ENCODE measurements at regions not wholly inside any gene's neighbourhood (a gene's known extent, or its start where the extent isn't known, plus 50 kb on each side); places are given as distances from the start of the nearest gene placed in this dataset.
"Not testable (repeated sequence)": the region's sequence is repeated elsewhere in the genome, so short reads cannot be mapped to it uniquely, and the experiment has no call there.

DNA sequence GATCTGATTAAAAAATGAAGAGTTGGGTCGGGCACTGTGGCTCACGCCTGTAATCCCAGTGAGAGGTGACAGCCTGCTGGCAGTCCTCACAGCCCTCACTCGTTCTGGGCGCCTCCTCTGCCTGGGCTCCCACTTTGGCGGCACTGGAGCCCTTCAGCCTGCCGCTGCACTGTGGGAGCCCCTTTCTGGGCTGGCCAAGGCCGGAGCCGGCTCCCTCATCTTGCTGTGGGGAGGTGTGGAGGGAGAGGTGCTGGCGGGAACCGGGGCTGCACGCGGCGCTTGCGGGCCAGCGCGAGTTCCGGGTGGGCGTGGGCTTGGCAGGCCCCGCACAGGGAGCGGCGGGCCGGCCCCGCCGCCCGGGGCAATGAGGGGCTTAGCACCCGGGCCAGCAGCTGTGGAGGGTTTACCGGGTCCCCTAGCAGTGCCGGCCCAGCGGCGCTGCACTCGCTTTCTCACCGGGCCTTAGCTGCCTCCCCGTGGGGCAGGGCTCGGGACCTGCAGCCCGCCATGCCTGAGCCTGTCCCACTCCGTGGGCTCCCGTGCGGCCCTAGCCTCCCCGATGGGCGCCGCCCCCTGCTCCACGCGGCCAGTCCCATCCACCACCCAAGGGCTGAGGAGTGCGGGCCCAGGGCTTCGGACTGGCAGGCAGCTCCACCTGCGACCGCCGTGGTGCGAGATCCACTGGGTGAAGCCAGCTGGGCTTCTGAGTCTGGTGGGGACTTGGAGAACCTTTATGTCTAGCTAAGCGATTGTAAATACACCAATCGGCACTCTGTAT, 534.1 kb upstream of the ARRDC3 start:
- TF ChIP-seq, protein P1, sequence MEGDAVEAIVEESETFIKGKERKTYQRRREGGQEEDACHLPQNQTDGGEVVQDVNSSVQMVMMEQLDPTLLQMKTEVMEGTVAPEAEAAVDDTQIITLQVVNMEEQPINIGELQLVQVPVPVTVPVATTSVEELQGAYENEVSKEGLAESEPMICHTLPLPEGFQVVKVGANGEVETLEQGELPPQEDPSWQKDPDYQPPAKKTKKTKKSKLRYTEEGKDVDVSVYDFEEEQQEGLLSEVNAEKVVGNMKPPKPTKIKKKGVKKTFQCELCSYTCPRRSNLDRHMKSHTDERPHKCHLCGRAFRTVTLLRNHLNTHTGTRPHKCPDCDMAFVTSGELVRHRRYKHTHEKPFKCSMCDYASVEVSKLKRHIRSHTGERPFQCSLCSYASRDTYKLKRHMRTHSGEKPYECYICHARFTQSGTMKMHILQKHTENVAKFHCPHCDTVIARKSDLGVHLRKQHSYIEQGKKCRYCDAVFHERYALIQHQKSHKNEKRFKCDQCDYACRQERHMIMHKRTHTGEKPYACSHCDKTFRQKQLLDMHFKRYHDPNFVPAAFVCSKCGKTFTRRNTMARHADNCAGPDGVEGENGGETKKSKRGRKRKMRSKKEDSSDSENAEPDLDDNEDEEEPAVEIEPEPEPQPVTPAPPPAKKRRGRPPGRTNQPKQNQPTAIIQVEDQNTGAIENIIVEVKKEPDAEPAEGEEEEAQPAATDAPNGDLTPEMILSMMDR (conservative IDR thresholded peaks at IDR 0.05; ENCODE audit: low read depth in 2 of 2), result not testable (repeated sequence)
- TF ChIP-seq EZH2 (IDR thresholded peaks at IDR 0.05; ENCODE audit: low read depth, unreplicated experiment); POLR2AphosphoS5 (IDR thresholded peaks at IDR 0.05; ENCODE audit: low read depth); EZH2phosphoT487 (IDR thresholded peaks at IDR 0.05; ENCODE audit: unreplicated experiment); JUNB (IDR thresholded peaks at IDR 0.05; ENCODE audit: unreplicated experiment): not testable (repeated sequence)
- TF ChIP-seq, protein P2, sequence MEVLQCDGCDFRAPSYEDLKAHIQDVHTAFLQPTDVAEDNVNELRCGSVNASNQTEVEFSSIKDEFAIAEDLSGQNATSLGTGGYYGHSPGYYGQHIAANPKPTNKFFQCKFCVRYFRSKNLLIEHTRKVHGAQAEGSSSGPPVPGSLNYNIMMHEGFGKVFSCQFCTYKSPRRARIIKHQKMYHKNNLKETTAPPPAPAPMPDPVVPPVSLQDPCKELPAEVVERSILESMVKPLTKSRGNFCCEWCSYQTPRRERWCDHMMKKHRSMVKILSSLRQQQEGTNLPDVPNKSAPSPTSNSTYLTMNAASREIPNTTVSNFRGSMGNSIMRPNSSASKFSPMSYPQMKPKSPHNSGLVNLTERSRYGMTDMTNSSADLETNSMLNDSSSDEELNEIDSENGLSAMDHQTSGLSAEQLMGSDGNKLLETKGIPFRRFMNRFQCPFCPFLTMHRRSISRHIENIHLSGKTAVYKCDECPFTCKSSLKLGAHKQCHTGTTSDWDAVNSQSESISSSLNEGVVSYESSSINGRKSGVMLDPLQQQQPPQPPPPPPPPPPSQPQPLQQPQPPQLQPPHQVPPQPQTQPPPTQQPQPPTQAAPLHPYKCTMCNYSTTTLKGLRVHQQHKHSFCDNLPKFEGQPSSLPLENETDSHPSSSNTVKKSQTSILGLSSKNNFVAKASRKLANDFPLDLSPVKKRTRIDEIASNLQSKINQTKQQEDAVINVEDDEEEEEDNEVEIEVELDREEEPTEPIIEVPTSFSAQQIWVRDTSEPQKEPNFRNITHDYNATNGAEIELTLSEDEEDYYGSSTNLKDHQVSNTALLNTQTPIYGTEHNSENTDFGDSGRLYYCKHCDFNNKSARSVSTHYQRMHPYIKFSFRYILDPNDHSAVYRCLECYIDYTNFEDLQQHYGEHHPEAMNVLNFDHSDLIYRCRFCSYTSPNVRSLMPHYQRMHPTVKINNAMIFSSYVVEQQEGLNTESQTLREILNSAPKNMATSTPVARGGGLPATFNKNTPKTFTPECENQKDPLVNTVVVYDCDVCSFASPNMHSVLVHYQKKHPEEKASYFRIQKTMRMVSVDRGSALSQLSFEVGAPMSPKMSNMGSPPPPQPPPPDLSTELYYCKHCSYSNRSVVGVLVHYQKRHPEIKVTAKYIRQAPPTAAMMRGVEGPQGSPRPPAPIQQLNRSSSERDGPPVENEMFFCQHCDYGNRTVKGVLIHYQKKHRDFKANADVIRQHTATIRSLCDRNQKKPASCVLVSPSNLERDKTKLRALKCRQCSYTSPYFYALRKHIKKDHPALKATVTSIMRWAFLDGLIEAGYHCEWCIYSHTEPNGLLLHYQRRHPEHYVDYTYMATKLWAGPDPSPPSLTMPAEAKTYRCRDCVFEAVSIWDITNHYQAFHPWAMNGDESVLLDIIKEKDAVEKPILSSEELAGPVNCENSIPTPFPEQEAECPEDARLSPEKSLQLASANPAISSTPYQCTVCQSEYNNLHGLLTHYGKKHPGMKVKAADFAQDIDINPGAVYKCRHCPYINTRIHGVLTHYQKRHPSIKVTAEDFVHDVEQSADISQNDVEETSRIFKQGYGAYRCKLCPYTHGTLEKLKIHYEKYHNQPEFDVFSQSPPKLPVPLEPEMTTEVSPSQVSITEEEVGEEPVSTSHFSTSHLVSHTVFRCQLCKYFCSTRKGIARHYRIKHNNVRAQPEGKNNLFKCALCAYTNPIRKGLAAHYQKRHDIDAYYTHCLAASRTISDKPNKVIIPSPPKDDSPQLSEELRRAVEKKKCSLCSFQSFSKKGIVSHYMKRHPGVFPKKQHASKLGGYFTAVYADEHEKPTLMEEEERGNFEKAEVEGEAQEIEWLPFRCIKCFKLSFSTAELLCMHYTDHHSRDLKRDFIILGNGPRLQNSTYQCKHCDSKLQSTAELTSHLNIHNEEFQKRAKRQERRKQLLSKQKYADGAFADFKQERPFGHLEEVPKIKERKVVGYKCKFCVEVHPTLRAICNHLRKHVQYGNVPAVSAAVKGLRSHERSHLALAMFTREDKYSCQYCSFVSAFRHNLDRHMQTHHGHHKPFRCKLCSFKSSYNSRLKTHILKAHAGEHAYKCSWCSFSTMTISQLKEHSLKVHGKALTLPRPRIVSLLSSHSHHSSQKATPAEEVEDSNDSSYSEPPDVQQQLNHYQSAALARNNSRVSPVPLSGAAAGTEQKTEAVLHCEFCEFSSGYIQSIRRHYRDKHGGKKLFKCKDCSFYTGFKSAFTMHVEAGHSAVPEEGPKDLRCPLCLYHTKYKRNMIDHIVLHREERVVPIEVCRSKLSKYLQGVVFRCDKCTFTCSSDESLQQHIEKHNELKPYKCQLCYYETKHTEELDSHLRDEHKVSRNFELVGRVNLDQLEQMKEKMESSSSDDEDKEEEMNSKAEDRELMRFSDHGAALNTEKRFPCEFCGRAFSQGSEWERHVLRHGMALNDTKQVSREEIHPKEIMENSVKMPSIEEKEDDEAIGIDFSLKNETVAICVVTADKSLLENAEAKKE (CRISPR knock-in tag; IDR thresholded peaks at IDR 0.05), result not testable (repeated sequence)
- TF ChIP-seq, protein P3, sequence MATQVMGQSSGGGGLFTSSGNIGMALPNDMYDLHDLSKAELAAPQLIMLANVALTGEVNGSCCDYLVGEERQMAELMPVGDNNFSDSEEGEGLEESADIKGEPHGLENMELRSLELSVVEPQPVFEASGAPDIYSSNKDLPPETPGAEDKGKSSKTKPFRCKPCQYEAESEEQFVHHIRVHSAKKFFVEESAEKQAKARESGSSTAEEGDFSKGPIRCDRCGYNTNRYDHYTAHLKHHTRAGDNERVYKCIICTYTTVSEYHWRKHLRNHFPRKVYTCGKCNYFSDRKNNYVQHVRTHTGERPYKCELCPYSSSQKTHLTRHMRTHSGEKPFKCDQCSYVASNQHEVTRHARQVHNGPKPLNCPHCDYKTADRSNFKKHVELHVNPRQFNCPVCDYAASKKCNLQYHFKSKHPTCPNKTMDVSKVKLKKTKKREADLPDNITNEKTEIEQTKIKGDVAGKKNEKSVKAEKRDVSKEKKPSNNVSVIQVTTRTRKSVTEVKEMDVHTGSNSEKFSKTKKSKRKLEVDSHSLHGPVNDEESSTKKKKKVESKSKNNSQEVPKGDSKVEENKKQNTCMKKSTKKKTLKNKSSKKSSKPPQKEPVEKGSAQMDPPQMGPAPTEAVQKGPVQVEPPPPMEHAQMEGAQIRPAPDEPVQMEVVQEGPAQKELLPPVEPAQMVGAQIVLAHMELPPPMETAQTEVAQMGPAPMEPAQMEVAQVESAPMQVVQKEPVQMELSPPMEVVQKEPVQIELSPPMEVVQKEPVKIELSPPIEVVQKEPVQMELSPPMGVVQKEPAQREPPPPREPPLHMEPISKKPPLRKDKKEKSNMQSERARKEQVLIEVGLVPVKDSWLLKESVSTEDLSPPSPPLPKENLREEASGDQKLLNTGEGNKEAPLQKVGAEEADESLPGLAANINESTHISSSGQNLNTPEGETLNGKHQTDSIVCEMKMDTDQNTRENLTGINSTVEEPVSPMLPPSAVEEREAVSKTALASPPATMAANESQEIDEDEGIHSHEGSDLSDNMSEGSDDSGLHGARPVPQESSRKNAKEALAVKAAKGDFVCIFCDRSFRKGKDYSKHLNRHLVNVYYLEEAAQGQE (IDR thresholded peaks at IDR 0.05; ENCODE audit: unreplicated experiment), result not testable (repeated sequence)

All from GM23338 (cell line).